HG03280 (cell line): ENCODE measurements at regions not wholly inside any gene's neighbourhood (a gene's known extent, or its start where the extent isn't known, plus 50 kb on each side); places are given as distances from the start of the nearest gene placed in this dataset.

Source experiments
- ATAC-seq: cut with Tn5 transposase; IDR thresholded peaks from one replicate; pipeline ENCODE4 v1.9.1; 2021; ENCODE audit warnings: mild to moderate bottlenecking, moderate library complexity; ENCODE audit not compliant: unreplicated experiment

GRCh38 chr15:70449311-70450141 lies 313.8 kb downstream of the UACA start:
- no peak for ATAC-seq

GRCh38 chr15:70447928-70448698 lies 315.2 kb downstream of the UACA start:
- no peak for ATAC-seq

GRCh38 chr15:70447521-70447920 lies 315.8 kb downstream of the UACA start:
- no peak for ATAC-seq

DNA sequence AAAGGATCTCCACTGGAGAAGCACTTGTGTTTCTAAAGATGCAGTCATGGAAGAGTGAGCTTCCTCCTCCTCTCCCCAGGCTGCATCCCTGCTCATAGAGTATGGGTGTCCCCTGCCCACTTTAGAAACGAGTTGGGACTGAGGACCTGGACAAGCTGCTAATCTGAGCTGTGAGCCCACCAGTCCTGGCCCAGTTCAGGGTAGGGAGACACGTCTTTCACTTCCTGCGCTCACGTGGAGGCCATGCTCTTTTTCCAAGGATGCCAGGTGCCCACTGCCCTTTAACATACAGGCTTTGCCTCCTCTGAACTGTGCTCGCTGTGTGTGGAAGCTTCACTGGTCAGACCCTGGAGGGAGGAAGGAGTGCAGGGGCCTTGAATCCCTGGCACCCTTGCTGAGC lies 316.3 kb downstream of the UACA start:
- ATAC-seq = no peak

DNA sequence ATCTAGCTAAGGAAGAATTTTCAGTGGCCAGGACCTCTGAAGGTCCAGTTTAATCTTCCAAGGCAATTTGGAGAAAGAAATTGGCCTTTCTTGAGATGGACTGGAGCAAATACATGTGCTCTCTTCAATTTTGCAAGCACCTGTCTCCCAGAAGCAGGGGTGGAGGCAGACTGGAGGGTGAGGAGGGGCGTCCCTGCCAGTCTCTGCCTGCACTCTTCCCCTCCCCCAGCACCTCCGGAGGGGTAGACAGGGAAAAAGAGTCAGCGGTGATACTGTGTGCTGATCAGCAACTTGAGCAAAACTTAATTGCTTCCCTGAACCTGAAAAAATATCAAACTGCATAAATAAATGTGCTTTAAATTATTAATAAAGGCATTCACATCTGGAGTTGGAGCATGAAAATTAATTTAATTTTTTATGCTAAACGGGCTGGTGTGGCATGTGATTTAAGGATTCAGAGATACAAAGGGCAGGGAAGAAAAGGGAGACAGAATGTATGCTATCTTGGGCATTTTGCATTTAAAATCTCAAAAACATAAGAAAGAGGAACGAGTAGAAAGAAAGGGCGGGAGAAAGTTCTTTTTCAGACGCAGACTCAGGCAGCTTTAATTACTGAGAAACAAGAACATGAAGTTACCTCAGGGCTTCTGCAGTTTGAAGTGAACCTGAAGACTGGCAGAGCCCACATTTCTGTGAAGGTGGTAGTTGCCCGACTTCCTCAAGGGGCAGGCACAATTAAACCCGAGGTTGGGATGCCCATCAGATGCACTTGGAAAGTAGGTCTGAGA lies 319.7 kb downstream of the UACA start:
- ATAC-seq = no peak

DNA sequence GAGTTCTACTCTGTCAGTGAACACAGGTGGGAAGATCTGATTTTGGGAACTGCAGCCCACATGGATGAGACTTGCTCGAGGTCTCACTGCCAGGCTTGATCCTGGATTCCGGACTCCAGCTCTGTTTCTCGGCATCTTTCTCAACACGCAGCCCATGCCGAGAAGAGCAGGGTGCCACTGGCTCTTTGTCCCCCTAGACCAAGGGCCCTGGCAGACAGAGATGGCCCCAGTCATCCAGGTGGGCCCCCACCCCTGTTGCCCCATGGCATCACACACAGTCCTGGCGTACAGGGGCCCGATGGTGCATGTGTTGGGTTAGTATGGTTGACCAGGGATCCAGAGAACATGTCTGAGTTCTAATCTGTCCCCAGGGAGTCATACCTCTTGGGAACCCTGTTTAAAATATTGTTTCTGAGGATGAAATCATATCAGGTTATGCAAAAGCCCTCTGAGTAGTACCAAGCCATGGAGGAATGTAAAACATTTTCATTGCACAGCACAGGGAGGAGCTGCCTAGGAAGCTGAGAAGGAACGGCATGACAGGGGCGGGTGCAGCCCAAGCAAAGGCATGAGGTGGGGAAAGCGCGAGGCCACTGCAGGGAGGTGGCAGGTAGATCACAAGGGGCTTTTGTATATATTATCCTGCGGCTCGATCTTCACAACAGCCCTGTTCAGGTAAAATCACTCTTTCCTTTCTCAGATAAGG lies 320.6 kb downstream of the UACA start:
- ATAC-seq = no peak

DNA sequence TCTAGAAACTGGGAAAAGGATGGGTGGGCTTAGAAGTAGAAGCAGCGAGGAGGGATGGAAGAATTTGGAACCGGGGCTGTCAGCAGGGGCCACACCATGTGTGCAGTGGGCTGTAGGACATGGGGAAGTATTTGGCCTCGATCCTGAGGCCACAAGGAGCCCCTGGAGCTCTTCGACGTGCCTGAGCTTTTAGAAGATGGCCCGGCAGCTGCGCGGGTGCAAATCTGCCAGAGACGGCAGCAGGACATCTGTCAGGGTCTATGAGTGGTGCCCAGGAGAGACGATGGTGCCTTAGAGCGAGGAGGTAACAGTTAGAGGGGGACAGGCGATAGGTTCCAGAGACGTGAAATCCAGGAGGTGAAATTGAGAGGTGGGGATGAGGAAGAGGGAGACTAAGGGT lies 321.1 kb downstream of the UACA start:
- ATAC-seq = no peak

DNA sequence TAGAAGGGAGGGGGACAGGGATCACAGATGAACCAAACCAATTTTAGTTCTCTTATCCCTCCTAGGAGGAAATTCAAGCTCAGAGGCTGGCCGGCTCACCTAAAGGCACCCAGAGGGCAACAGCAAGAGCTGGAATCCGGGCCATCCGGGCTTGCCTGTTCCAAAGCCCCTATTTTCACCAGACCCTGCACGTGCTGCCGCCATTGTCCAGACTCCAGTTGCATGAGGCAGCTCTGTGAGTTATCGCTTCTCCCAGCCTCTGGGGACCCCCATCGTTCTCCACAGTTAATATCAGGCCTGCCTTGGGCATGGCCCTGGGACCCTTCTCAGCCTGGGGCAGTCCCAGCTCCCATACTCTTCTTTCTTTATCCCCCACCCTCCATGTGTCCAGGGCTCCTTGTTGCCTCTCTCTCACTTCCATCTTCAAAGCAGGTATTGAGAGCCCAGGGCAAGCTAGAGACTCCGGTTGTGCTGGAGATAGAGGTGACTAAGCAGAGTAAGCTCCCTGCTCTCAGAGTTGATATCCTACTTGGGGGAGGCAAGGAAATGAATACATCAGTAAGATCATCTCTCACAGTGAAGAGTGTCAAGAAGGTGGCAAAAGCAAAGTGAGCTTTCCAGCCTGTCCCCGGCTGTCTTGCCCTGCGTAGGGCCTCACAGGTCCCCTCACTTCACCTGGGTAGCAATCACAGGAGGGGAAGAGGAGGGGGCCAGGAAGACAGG lies 322.8 kb downstream of the UACA start:
- no peak for ATAC-seq

GRCh38 chr15:70439880-70440279 lies 323.5 kb downstream of the UACA start:
- ATAC-seq = no peak

DNA sequence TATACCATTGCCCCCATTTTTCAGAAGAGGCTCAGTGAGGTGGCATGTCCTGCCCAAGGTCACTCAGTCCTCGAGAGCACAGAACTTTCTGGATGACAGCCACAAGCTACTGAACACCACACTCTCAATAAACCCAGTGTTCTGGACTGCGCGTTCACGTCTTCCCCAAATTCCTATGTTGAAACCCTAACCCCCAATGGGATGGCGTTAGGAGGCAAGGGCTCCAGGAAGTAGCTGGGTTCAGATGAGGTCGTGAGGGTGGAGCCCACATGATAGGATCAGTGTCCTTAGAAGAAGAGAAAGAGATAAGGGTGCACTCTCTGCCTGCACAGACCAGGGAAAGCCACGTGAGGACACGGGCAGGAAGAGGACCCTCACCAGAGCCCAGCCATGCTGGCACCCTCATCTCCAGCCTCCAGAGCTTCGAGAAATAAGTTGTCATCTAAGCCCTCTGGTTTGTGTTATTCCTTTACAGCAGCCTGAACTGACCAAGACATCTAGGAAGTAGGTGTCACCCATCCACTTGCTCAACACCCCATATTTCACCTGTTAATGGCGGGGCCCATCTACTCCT lies 324.0 kb downstream of the UACA start:
- no peak for ATAC-seq

GRCh38 chr15:70438776-70439175 lies 324.6 kb downstream of the UACA start:
- no peak for ATAC-seq

- ATAC-seq = no peak
Measured at GRCh38 chr15:70437882-70438451, 325.4 kb downstream of the UACA start.

GRCh38 chr15:70437089-70437488 lies 326.3 kb downstream of the UACA start:
- ATAC-seq = no peak

DNA sequence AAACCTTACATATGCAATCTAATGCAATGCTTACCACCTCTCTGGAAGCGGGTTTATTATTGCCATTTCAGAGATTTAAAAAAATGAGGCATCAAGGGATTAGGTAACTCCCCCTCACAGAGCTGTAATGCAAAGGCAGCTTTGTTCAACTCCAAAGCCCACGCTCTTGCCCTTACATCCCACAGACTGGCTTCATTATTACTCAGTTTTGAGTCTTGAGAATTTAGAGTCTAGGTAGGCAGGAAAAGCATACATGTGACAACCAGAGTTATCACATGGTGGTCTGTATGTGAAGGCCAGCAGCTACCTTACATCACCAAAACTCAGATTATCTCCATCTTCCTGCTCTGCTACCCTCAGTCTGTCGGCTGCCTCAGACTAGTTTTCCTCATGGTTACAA lies 326.9 kb downstream of the UACA start:
- ATAC-seq = no peak

DNA sequence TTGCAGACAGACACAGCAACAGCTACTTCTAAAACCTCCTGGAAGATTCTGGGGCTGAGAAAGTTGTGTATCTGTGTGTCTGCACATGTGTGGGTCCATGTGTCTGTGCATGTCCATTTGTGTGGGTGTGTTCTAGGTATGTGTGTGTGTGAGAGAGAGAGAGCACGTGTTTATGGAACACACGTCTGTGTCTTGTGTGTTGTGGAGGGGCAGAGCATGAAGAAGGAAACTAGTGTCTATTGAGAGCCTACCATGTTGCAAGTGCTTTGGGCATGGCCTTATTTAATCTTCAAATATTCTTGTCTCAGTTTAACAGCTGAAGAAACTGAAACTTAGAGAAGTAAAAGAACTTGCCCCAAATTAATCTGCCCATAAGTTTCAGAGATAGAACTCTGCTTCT lies 327.5 kb downstream of the UACA start:
- ATAC-seq = no peak

DNA sequence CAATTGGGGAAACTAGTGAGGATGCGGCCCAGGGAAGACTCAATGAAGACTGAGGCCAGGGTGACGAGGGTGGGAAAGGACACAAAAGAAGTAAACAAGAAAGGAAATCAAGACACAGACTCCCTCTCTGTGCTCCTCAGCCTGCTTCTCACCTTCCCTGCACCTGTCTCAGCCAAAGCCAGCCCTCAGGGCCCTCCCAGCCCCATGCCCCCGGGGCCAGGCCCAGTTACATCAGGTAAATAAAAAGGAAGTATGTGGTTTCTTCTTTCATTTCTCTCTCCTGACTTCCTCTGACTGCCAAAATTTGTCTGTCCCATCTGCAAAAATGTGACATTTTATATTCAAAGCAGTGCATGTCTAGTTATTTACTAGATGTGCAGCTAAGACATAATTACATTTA lies 328.0 kb downstream of the UACA start:
- no peak for ATAC-seq

- no peak for ATAC-seq
Measured at GRCh38 chr15:70433586-70434324, 329.6 kb downstream of the UACA start.

- no peak for ATAC-seq
Measured at GRCh38 chr15:70432924-70433495, 330.3 kb downstream of the UACA start.

- ATAC-seq = no peak
Measured at GRCh38 chr15:70431854-70432253, 331.5 kb downstream of the UACA start.
